ENCODE measurements at regions not wholly inside any gene's neighbourhood (a gene's known extent, or its start where the extent isn't known, plus 50 kb on each side); places are given as distances from the start of the nearest gene placed in this dataset.

DNA sequence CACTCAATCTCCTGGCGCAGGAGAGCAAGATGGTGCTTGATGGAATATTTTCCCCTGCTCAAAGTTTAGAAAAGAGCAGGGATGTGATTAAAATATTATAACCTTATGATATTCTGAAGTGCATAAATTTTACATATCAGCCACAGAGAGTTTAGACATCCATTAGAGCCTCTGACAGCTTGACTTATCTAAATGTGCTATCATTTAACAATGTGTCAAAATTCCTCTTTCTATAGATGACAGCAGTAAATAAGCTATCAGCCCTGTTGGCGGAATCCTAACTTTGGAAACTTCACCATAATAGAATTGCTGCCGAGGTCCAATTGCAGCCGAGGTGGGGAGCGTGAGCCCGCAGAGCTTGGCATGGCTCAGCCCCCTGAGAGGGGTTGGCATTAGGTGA lies 117.7 kb upstream of the MYL2 start:
- TF ChIP-seq CTCF (IDR thresholded peaks at IDR 0.05) (no peak), ZFX (IDR thresholded peaks at IDR 0.05; ENCODE audit: borderline replicate concordance) (no peak)
